Stomach smooth muscle (tissue), 2 donors: ENCODE measurements at regions not wholly inside any gene's neighbourhood (a gene's known extent, or its start where the extent isn't known, plus 50 kb on each side); places are given as distances from the start of the nearest gene placed in this dataset.

Source experiments
- H3K27ac ChIP-seq: one replicate; pipeline ENCODE4 v1.7.0; 2013; ENCODE audit warnings: mild to moderate bottlenecking, low read length, inconsistent platforms
- H3K27me3 ChIP-seq, 2 donors: one replicate each; pipeline ENCODE4 v1.7.0; 2013; ENCODE audit warnings: low read length in 2 of 2; ENCODE audit not compliant: insufficient read depth in 2 of 2, control insufficient read depth in 1 of 2
- H3K36me3 ChIP-seq, 2 donors: one replicate each; pipeline ENCODE4 v1.7.0; 2013; ENCODE audit warnings: low read length in 2 of 2; ENCODE audit not compliant: control insufficient read depth in 2 of 2, insufficient read depth in 2 of 2
- H3K4me1 ChIP-seq: one replicate; pipeline ENCODE4 v1.7.0; 2013; ENCODE audit warnings: low read length; ENCODE audit not compliant: control insufficient read depth, insufficient read depth
- H3K4me3 ChIP-seq, 2 donors: one replicate each; pipeline ENCODE4 v1.7.0; 2013; ENCODE audit warnings: low read length in 2 of 2
- H3K9ac ChIP-seq, 2 donors: one replicate each; pipeline ENCODE4 v1.7.0; 2013; ENCODE audit warnings: low read length in 2 of 2, mild to moderate bottlenecking in 1 of 2
- H3K9me3 ChIP-seq, 2 donors: one replicate each; pipeline ENCODE4 v1.7.0; 2013; ENCODE audit warnings: low read length in 2 of 2; ENCODE audit not compliant: control insufficient read depth in 2 of 2
- donor health status: healthy.
- donor health status: Pancreatic carcinoma.

GRCh38 chr5:155974369-155974768, 352.6 kb upstream of the SGCD start:
- Histone ChIP-seq H3K9me3 (no peaks in the 10 kb centered on the region), H3K4me1 (no peaks in the 10 kb centered on the region), H3K4me3 (no peak overlapping the region), H3K27ac (no peak overlapping the region), H3K9ac (no peak overlapping the region), H3K27me3 (no peaks in the 10 kb centered on the region), H3K36me3 (no peaks in the 10 kb centered on the region)

- H3K4me1 ChIP-seq = no peaks in the 10 kb centered on the region
- no peaks in the 10 kb centered on the region for H3K27me3 ChIP-seq
- H3K4me3 ChIP-seq = no peak overlapping the region
- no peak overlapping the region for H3K9ac ChIP-seq
- H3K27ac ChIP-seq = no peak overlapping the region
- no peaks in the 10 kb centered on the region for H3K36me3 ChIP-seq
- H3K9me3 ChIP-seq = no peaks in the 10 kb centered on the region
Measured at GRCh38 chr5:155978850-155979249, 348.1 kb upstream of the SGCD start.

GRCh38 chr5:155982354-155982753, 344.6 kb upstream of the SGCD start:
- Histone ChIP-seq H3K4me1 (no peaks in the 10 kb centered on the region), H3K9ac (no peak overlapping the region), H3K36me3 (no peaks in the 10 kb centered on the region), H3K9me3 (no peaks in the 10 kb centered on the region), H3K4me3 (peak overlapping the region; percentile 9 to 49), H3K27me3 (no peaks in the 10 kb centered on the region), H3K27ac (no peak overlapping the region)

- Histone ChIP-seq H3K9ac (no peak overlapping the region), H3K27me3 (no peaks in the 10 kb centered on the region), H3K4me3 (no peak overlapping the region), H3K27ac (no peak overlapping the region), H3K36me3 (no peaks in the 10 kb centered on the region), H3K4me1 (no peaks in the 10 kb centered on the region), H3K9me3 (no peaks in the 10 kb centered on the region)
Measured at GRCh38 chr5:155983954-155984353, 343.0 kb upstream of the SGCD start.

- Histone ChIP-seq H3K4me3 (no peak overlapping the region), H3K36me3 (no peaks in the 10 kb centered on the region), H3K27ac (no peak overlapping the region), H3K9ac (no peak overlapping the region), H3K9me3 (no peaks in the 10 kb centered on the region), H3K27me3 (no peaks in the 10 kb centered on the region), H3K4me1 (no peaks in the 10 kb centered on the region)
Measured at GRCh38 chr5:155987265-155987810, 339.6 kb upstream of the SGCD start.

GRCh38 chr5:155989879-155990278, 337.1 kb upstream of the SGCD start:
- H3K27me3 ChIP-seq = no peaks in the 10 kb centered on the region
- no peaks in the 10 kb centered on the region for H3K9me3 ChIP-seq
- no peaks in the 10 kb centered on the region for H3K36me3 ChIP-seq
- no peak overlapping the region for H3K4me3 ChIP-seq
- H3K9ac ChIP-seq = no peak overlapping the region
- H3K4me1 ChIP-seq = no peaks in the 10 kb centered on the region
- H3K27ac ChIP-seq = no peak overlapping the region

GRCh38 chr5:155996123-155996522, 330.8 kb upstream of the SGCD start:
- Histone ChIP-seq H3K27ac (no peak overlapping the region), H3K36me3 (no peaks in the 10 kb centered on the region), H3K9me3 (no peaks in the 10 kb centered on the region), H3K9ac (no peak overlapping the region), H3K27me3 (no peaks in the 10 kb centered on the region), H3K4me3 (no peak overlapping the region), H3K4me1 (no peaks in the 10 kb centered on the region)

GRCh38 chr5:155998257-155998656, 328.7 kb upstream of the SGCD start:
- no peak overlapping the region for H3K4me3 ChIP-seq
- H3K36me3 ChIP-seq = no peaks in the 10 kb centered on the region
- no peaks in the 10 kb centered on the region for H3K4me1 ChIP-seq
- no peaks in the 10 kb centered on the region for H3K27me3 ChIP-seq
- H3K9me3 ChIP-seq = no peaks in the 10 kb centered on the region
- no peak overlapping the region for H3K9ac ChIP-seq
- no peak overlapping the region for H3K27ac ChIP-seq

GRCh38 chr5:156000115-156000514, 326.8 kb upstream of the SGCD start:
- Histone ChIP-seq H3K4me3 (no peak overlapping the region), H3K27ac (no peak overlapping the region), H3K27me3 (no peaks in the 10 kb centered on the region), H3K4me1 (no peaks in the 10 kb centered on the region), H3K9ac (no peak overlapping the region), H3K9me3 (no peaks in the 10 kb centered on the region), H3K36me3 (no peaks in the 10 kb centered on the region)

GRCh38 chr5:156004754-156005153, 322.2 kb upstream of the SGCD start:
- Histone ChIP-seq H3K9me3 (no peaks in the 10 kb centered on the region), H3K27ac (no peak overlapping the region), H3K4me3 (no peak overlapping the region), H3K4me1 (no peaks in the 10 kb centered on the region), H3K27me3 (no peaks in the 10 kb centered on the region), H3K36me3 (no peaks in the 10 kb centered on the region), H3K9ac (no peak overlapping the region)

GRCh38 chr5:156006026-156006647, 320.8 kb upstream of the SGCD start:
- Histone ChIP-seq H3K4me3 (no peak overlapping the region), H3K9me3 (no peaks in the 10 kb centered on the region), H3K27me3 (no peaks in the 10 kb centered on the region), H3K4me1 (no peaks in the 10 kb centered on the region), H3K9ac (no peak overlapping the region), H3K27ac (no peak overlapping the region), H3K36me3 (no peaks in the 10 kb centered on the region)
